A172 (cell line): ENCODE measurements at regions not wholly inside any gene's neighbourhood (a gene's known extent, or its start where the extent isn't known, plus 50 kb on each side); places are given as distances from the start of the nearest gene placed in this dataset.

Source experiments
- DNase-seq: peaks from one replicate; pipeline ENCODE4 v3.0.0-alpha.2; 2015; ENCODE audit warnings: low spot score

GRCh38 chr2:126774761-126775160, 118.8 kb downstream of the GYPC start:
- DNase-seq, result no peak

DNA sequence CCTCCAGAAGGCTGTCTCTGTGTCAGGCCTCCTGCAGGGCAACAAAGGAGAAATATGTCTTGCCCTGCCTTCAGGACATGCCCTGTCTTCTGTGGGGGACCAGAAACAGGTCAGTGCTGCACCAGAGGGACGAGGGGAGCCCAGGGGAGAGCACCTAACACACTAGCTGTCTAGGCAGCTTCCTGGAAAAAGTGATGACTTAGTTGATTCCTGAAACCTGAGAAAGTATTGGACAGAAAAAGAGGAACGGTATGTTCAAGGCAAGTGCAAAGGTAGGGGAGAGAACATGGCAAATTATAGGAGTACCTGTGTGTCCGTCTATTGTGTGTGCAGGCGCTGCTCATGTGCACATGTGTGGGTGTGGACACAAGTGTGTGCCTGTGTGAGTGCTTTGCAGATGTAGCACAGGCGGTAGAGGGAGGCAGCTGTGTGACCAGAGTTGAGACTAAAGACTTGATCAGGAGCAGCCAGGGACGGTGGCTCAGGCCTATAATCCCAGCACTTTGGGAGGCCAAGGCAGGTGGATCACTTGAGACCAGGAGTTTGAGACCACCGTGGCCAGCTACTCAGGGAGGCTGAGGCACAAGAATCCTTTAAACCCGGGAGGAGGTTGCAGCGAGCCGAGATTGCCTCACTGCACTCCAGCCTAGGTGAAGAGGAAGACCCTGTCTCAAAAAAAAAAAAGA, 119.5 kb downstream of the GYPC start:
- DNase-seq, result no peak

GRCh38 chr2:126776255-126776654, 120.3 kb downstream of the GYPC start:
- no peak for DNase-seq

DNA sequence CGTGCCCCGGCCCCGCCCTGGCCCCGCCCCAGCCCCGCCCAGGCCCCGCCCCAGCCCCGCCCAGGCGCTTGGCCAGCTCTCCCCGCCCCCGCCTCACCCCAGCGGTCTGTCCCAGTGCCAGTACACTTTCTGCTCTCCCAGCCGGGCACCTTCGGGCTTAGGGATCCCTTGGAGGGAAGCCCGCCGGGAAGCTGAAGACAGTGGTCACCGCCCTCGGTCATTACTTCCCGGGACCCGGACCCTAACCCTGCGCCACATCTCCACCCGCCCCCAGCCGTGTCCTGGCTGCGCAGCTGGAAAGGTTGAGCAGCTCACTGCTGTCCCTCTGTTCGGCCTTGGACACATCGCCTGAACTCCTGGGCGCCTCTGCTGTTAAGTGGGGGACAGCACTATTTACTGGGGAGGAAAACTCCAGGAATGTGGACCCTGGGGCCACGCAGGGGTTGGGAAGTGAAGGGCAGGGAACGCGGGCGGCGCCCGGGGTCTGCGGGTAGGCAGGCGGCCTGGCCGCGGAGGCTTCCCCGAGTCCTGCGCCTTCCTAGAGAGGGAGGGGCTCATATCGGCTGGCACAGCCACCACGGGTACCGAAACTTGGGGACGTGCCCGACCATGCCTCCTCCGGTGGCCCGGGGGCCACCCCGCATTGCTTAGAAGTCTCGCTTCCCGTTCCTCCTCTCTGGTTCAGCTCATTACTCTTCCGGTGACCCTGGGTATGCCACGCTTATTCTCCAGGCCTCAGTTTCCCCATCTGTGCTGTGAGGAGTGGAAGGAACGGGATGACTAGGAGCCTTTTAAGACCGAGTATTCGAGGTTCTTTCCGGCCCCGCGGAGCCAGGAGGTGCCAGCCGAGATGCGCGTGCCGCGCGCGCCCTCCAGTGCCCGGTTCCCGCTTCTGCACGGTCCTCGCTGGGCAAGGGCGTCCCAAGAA, 121.0 kb downstream of the GYPC start:
- DNase-seq, result peak; percentile 47

DNA sequence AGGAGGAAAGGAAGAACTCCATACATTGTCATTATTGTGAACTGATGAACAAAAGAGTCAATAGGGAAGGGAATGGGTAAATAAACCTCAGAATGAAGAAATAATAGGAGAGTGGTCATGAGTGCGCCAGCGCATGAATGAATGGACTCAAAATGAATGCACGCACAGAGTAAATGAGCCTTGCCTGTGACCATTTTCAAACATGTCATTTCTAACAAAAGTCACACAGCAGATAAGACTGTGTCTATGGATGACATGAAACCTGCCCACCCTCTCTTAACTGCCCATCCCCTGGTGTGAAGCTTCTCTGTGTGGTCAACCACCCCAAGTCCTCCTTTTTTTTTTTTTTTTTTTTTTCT, 121.1 kb upstream of the TEX51 start:
- no peak for DNase-seq

DNA sequence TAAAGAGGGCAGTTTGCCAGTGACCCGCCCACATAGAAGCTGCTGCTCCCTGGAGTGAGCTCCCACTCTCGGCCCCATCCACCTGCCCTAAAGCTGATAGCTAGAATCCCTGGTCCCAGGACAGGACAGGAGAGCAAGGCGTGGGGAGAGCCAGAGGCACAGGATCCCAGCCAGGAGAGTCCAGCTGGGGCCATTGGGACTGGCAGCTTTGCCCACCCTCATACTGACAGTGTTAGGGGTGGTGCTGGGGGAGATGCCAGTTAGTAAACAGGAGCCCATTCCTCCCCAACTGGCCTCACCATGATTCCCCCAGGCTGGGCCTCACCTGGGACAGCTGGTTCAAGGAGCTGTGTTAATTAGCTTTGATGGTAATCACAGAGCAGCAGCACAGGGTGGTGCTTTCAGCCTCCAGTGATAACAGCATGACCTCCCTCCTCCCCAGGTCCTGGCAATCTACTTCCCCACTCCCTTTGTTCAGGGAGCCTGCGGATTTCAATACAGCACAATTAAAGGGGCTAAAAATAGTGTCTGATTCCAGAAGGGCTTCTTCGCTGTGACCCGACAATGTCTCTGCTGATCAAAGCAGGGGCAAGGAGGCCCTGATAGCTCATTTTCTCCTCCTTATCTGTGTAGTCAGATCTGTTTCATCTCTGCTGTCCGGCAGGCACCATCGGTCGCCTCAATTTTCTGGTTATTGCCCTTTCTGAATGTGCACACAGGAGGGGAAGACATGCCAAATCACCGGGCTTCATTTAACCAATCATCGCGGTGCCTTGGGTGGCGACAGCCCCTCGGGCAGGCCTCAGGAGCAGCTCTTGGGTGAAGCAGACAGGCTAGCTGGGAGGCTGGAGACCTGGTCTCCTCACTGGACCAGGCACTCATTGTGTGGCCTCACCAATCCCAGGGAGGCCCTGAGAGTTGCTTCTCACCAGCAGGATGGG, 119.9 kb upstream of the TEX51 start:
- no peak for DNase-seq

GRCh38 chr2:126781206-126781605, 117.5 kb upstream of the TEX51 start:
- no peak for DNase-seq

- no peak for DNase-seq
These were observed 116.9 kb upstream of the TEX51 start for GRCh38 chr2:126781806-126782205.

- no peak for DNase-seq
These were observed 116.0 kb upstream of the TEX51 start for GRCh38 chr2:126782648-126783047.

DNA sequence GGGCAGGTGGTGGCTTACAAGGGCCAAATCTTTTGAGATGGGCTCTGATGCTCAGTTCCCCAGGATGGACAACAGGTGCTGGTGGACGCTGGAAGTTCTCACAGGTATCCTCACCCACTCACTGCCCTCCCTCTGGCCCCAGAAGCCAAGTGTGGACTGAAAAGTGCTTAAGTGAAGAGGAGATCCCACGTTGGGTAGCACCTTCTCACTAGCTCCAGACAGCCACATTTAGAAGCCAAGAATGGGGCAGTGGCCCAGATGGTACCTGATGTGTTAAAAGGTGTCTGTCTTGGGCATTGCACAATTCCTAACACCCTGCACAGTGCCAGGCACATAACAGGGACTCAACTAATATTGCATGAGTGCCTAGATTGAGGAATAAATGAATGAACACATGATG, 115.3 kb upstream of the TEX51 start:
- no peak for DNase-seq

DNA sequence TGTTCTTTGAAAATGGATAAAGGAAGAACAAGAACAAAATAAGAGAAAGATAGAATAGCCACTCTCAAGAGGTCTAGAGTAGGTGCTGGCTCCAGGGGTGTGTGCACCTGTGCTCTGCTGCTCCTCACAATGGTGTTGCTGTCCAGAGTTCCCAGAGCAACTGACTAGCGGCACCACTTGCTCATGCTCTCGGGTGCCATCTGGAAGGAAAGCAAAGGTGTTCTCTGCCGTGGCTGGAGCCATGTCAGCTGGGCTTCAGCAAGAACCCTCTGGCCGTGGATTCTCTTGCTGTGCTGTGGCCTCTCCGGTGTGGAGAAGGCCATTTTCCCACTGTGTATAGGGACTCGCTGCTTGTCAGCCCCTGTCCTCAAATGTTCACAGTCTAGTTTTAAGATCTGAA, 114.6 kb upstream of the TEX51 start:
- DNase-seq, result no peak

DNA sequence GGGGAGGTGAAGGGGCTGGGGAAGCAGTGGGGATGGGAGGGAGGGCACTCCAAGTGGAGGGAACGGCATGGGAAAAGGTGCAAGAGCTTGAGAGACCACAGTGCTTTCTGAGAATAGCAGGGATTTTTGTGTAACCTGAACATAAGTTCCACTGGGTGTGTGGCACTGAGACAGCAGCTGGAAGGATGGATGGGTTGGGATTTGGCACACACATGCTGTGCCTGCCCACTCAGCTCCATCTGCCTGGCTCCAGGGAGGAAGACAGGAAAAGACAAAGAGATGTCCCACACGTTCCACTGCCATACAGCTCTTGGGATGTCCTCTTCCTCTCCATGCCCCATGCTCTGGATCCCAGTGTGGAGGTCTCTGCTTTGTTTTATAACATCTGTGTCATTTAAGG, 114.1 kb upstream of the TEX51 start:
- no peak for DNase-seq

- DNase-seq, result no peak
These were observed 113.5 kb upstream of the TEX51 start for GRCh38 chr2:126785236-126785635.

DNA sequence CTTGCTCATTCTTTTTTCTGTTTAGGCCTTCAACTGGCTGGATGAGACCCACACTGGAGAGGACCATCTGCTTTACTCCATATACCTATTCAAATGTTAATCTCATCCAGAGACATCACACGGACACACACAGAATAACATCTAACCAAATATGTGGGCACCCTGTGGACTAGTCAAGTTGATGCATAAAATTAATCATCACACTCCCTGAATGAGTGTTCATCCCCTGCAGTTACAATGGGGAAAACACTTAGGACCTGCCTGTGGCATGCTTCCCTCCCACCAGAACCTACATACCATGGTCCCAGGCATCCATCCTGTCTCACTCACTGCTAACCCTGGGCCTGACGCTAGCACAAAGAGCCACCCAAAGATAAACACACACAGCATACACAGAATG, 112.8 kb upstream of the TEX51 start:
- DNase-seq, result no peak

DNA sequence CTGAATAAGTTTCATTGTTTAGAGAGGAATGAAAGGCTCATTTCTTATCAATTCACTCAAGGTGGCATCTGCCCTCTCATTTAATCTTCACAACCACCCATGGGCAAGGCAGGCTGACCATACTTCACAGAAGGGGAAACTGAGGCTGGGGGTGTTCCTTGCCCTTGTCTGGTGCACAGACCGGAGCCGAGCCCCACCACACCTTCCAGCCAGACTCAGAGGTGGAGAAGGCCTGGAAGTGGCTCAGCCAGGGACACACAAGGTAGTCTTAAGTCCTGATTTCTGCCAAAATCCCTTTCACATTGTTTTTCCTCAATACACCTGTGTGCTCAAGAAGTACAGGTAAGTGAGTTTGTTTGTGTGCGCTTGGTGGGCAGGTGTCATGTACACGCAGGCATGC, 111.9 kb upstream of the TEX51 start:
- DNase-seq, result no peak

- DNase-seq, result no peak
These were observed 111.4 kb upstream of the TEX51 start for GRCh38 chr2:126787289-126787688.

DNA sequence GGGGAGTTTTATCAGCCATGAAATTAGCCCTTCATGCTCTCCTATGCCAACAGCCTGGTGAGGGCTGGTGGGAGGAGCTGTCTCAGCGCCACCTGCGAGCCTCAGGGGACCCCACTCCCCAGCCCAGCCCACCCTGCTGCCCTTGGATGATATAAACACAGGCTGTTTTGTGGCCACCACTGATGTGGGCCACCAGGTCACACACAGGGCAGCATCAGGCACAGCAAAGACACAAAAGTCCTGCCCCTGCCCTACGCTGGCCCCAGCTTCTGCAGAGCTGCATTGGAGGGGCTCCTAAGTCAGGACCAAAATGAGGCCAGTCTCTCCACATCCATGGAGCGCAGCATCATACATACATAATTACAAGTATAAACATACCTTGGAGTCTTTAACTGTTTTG, 110.6 kb upstream of the TEX51 start:
- DNase-seq, result no peak

- DNase-seq, result no peak
These were observed 110.0 kb upstream of the TEX51 start for GRCh38 chr2:126788652-126789051.

GRCh38 chr2:126790987-126791780, 107.5 kb upstream of the TEX51 start:
- DNase-seq, result no peak

DNA sequence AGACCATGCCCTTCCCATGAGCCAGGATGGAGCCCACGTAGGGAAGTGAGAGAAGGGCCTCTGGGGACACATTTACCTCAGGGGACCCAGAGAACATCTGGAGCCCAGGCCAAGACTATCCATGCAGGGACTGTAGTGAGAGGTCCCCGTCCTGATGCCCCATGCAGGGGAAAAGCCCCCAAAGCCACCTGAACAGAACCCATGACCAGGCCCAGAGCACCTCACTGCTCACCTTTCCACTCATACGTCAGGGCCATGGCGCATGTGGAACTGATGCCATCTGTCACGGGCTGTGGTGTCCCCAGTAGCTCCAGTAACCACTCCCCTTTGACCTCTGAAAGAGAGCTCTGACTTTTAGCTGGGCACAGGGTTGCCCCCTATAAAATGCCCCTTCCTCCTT, 106.5 kb upstream of the TEX51 start:
- no peak for DNase-seq

- DNase-seq, result no peak
These were observed 105.7 kb upstream of the TEX51 start for GRCh38 chr2:126792993-126793392.
